OCI-LY3 (cell line): ENCODE measurements at regions not wholly inside any gene's neighbourhood (a gene's known extent, or its start where the extent isn't known, plus 50 kb on each side); places are given as distances from the start of the nearest gene placed in this dataset.

ENCODE experiments used
- EZH2phosphoT487 ChIP-seq: fragments of 200-600 bp; shearing (Covaris generic); IDR thresholded peaks from 2 replicates; pipeline ENCODE4 v1.6.1; 2018; ENCODE audit warnings: antibody characterized with exemption, mixed run types, low read depth
- TF ChIP-seq, protein P1 (sequence below): fragments of 200-600, 300-600 bp; sonication (generic); IDR thresholded peaks from 2 replicates; pipeline ENCODE4 v1.5.1; 2014; ENCODE audit warnings: antibody characterized with exemption, low read length, low read depth

DNA sequence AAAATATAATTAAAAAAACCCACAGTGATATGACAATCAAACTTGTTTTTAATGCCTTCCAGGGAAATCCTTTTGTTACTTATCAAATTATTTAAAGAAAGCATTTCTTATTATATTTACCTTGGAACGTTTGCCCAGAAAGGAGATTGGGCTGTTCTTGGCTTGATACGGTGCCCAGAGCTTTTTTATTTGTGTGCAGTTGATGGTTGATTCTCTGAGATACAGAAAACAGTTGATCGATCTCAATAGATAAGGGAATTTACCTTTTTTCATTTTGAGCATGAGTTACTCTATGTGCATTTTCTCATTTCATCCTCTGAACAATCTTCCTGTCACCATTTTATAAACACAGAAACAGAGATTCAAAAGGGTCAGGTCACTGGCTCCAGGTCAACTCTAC, 72.5 kb upstream of the NEDD9 start:
- TF ChIP-seq, protein P1, sequence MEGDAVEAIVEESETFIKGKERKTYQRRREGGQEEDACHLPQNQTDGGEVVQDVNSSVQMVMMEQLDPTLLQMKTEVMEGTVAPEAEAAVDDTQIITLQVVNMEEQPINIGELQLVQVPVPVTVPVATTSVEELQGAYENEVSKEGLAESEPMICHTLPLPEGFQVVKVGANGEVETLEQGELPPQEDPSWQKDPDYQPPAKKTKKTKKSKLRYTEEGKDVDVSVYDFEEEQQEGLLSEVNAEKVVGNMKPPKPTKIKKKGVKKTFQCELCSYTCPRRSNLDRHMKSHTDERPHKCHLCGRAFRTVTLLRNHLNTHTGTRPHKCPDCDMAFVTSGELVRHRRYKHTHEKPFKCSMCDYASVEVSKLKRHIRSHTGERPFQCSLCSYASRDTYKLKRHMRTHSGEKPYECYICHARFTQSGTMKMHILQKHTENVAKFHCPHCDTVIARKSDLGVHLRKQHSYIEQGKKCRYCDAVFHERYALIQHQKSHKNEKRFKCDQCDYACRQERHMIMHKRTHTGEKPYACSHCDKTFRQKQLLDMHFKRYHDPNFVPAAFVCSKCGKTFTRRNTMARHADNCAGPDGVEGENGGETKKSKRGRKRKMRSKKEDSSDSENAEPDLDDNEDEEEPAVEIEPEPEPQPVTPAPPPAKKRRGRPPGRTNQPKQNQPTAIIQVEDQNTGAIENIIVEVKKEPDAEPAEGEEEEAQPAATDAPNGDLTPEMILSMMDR: no peak
- no peak for TF ChIP-seq EZH2phosphoT487
